WTC11 (cell line): ENCODE measurements at regions not wholly inside any gene's neighbourhood (a gene's known extent, or its start where the extent isn't known, plus 50 kb on each side); places are given as distances from the start of the nearest gene placed in this dataset.
A peak's percentile ranks its signal among the peaks of the same experiment; 100 is the strongest.

Experiments used
- ATAC-seq: fragments of 200-7000 bp; cut with Tn5 transposase; 2 replicates; pipeline ENCODE4 v1.10.0; 2021; ENCODE audit warnings: mild to moderate bottlenecking, moderate library complexity
- CTCF ChIA-PET: fragments of 300-600 bp; sonication (Branson Sonifier 250); formaldehyde crosslinking; loops from one replicate; lab custom pipeline; 2021; ENCODE audit warnings: antibody characterized with exemption; lab: Charles Lee
- POLR2A ChIA-PET: fragments of 350-600 bp; sonication (Branson Sonifier 250); formaldehyde crosslinking; loops from one replicate; lab custom pipeline; 2021; ENCODE audit warnings: antibody characterized with exemption; lab: Charles Lee
- DNase-seq: peaks from one replicate; pipeline ENCODE4 v3.0.0; 2021; ENCODE audit warnings: low spot score
- H3K27ac Mint-ChIP-seq: 2 replicates; pipeline ENCODE4 v1.8.0; 2021; ENCODE audit warnings: mixed read lengths
- H3K27me3 Mint-ChIP-seq: 2 replicates; pipeline ENCODE4 v1.8.0; 2021; ENCODE audit warnings: low read depth, mild to moderate bottlenecking, moderate library complexity, mixed read lengths
- H3K36me3 Mint-ChIP-seq: 2 replicates; pipeline ENCODE4 v1.8.0; 2021; ENCODE audit warnings: mixed read lengths
- H3K4me1 Mint-ChIP-seq: 2 replicates; pipeline ENCODE4 v1.8.0; 2022; ENCODE audit warnings: mixed read lengths
- H3K4me3 Mint-ChIP-seq: 2 replicates; pipeline ENCODE4 v1.8.0; 2021; ENCODE audit warnings: mild to moderate bottlenecking, moderate library complexity, mixed read lengths
- H3K9me3 Mint-ChIP-seq: 2 replicates; pipeline ENCODE4 v1.8.0; 2021; ENCODE audit warnings: mixed read lengths
- ARID4B ChIP-seq: sonication (generic); formaldehyde crosslinking; IDR thresholded peaks from 2 replicates; pipeline ENCODE4 v1.8.0; 2023; ENCODE audit warnings: missing genetic modification reagents, mild to moderate bottlenecking, borderline replicate concordance
- ATF2 ChIP-seq: sonication (generic); formaldehyde crosslinking; IDR thresholded peaks from 2 replicates; pipeline ENCODE4 v1.8.1; 2022; ENCODE audit warnings: low read depth, missing genetic modification reagents, borderline replicate concordance
- FOXK1 ChIP-seq: sonication (generic); formaldehyde crosslinking; IDR thresholded peaks from 2 replicates; pipeline ENCODE4 v1.8.0; 2022; ENCODE audit warnings: mild to moderate bottlenecking, moderate library complexity, missing genetic modification reagents
- FOXP4 ChIP-seq: sonication (generic); formaldehyde crosslinking; IDR thresholded peaks from 2 replicates; pipeline ENCODE4 v1.8.0; 2022; ENCODE audit warnings: mild to moderate bottlenecking, missing genetic modification reagents
- JUN ChIP-seq: sonication (generic); formaldehyde crosslinking; IDR thresholded peaks from 2 replicates; pipeline ENCODE4 v1.8.0; 2023; ENCODE audit warnings: mild to moderate bottlenecking, missing genetic modification reagents
- NR1H2 ChIP-seq: sonication (generic); formaldehyde crosslinking; IDR thresholded peaks from 2 replicates; pipeline ENCODE4 v1.9.0; 2021; ENCODE audit warnings: mild to moderate bottlenecking, moderate library complexity, missing genetic modification reagents
- NR2C2 ChIP-seq: sonication (generic); formaldehyde crosslinking; IDR thresholded peaks from 2 replicates; pipeline ENCODE4 v1.8.0; 2022; ENCODE audit warnings: mild to moderate bottlenecking, missing genetic modification reagents
- PRDM15 ChIP-seq: sonication (generic); formaldehyde crosslinking; IDR thresholded peaks from 2 replicates; pipeline ENCODE4 v1.8.0; 2022; ENCODE audit warnings: missing genetic modification reagents
- TCF7 ChIP-seq: sonication (generic); formaldehyde crosslinking; IDR thresholded peaks from 2 replicates; pipeline ENCODE4 v1.8.0; 2022; ENCODE audit warnings: mild to moderate bottlenecking, low read depth, missing genetic modification reagents, moderate library complexity
- TEAD4 ChIP-seq: sonication (generic); formaldehyde crosslinking; IDR thresholded peaks from 2 replicates; pipeline ENCODE4 v1.8.0; 2022; ENCODE audit warnings: mild to moderate bottlenecking, missing genetic modification reagents
- USF2 ChIP-seq: sonication (generic); formaldehyde crosslinking; IDR thresholded peaks from 2 replicates; pipeline ENCODE4 v1.8.1; 2023; ENCODE audit warnings: mild to moderate bottlenecking, missing genetic modification reagents, moderate library complexity
- ZNF138 ChIP-seq: sonication (generic); formaldehyde crosslinking; conservative IDR thresholded peaks from 2 replicates; pipeline ENCODE4 v1.8.1; 2022; ENCODE audit warnings: mild to moderate bottlenecking, moderate library complexity, missing genetic modification reagents
- ZNF219 ChIP-seq: sonication (generic); formaldehyde crosslinking; IDR thresholded peaks from 2 replicates; pipeline ENCODE4 v1.8.0; 2023; ENCODE audit warnings: missing genetic modification reagents, mild to moderate bottlenecking, borderline replicate concordance
- ZNF317 ChIP-seq: sonication (generic); formaldehyde crosslinking; IDR thresholded peaks from 2 replicates; pipeline ENCODE4 v1.8.1; 2023; ENCODE audit warnings: low read depth, mild to moderate bottlenecking, moderate library complexity, missing genetic modification reagents, borderline replicate concordance

GRCh38 chr18:61606068-61606660, 272.9 kb downstream of the CDH20 start (continued):
- TF ChIP-seq ARID4B (CRISPR knock-in tag), result no peak
- no peak for TF ChIP-seq ZNF138 (CRISPR knock-in tag)
- TF ChIP-seq NR1H2 (CRISPR knock-in tag), result no peak
- TF ChIP-seq ZNF219, result no peak
- TF ChIP-seq USF2, result no peak
- TF ChIP-seq NR2C2 (CRISPR knock-in tag), result no peak
- TF ChIP-seq FOXP4 (CRISPR knock-in tag), result no peak
- TF ChIP-seq PRDM15 (CRISPR knock-in tag), result no peak
- no peak for TF ChIP-seq ZNF317 (CRISPR knock-in tag)

GRCh38 chr18:61605376-61606067, 272.3 kb downstream of the CDH20 start:
- ATAC-seq, result no peak
- DNase-seq, result no peak
- peak overlapping the region; percentile 58 for H3K4me3 Mint-ChIP-seq
- H3K4me1 Mint-ChIP-seq, result peaks cover 47% of the 10 kb centered on the region
- peaks cover 20% of the 10 kb centered on the region for H3K9me3 Mint-ChIP-seq
- peak overlapping the region; percentile 69 for H3K27ac Mint-ChIP-seq
- peaks cover 19% of the 10 kb centered on the region for H3K36me3 Mint-ChIP-seq
- CTCF ChIA-PET, result interaction anchor here (1.0 to 3.0 kb wide), 3 partner anchors 11 to 31 kb away, joined by 7 to 12 read pairs (median 8); no protein-coding TSS in a partner anchor
- POLR2A ChIA-PET, result no interaction called here
- no peaks in the 10 kb centered on the region; the same call in 1 of the 2 replicates for H3K27me3 Mint-ChIP-seq
- TF ChIP-seq ATF2 (CRISPR knock-in tag) (no peak), FOXP4 (CRISPR knock-in tag) (no peak), FOXK1 (CRISPR knock-in tag) (no peak), JUN (CRISPR knock-in tag) (no peak), TEAD4 (no peak), PRDM15 (CRISPR knock-in tag) (no peak), TCF7 (CRISPR knock-in tag) (no peak)
